ENCODE measurements at regions not wholly inside any gene's neighbourhood (a gene's known extent, or its start where the extent isn't known, plus 50 kb on each side); places are given as distances from the start of the nearest gene placed in this dataset.

- peak; percentile 56 for TF ChIP-seq CTCF (IDR thresholded peaks at IDR 0.05)
- Mint-ChIP-seq H3K36me3 (ENCODE audit: low read depth) (no peaks in the 10 kb centered on the region), H3K27me3 (ENCODE audit: insufficient read depth) (no peaks in the 10 kb centered on the region; the same call in none of the 2 replicates), H3K4me3 (peak overlapping the region; percentile 55; the same call in 1 of the 2 replicates), H3K4me1 (ENCODE audit: low read depth) (peaks cover 18% of the 10 kb centered on the region), H3K27ac (peak overlapping the region; percentile 64), H3K9me3 (no peaks in the 10 kb centered on the region; the same call in 1 of the 2 replicates)
- peak; percentile 71 for DNase-seq
These were observed 264.0 kb upstream of the CAMK1G start for GRCh38 chr1:209319549-209319948.

DNA sequence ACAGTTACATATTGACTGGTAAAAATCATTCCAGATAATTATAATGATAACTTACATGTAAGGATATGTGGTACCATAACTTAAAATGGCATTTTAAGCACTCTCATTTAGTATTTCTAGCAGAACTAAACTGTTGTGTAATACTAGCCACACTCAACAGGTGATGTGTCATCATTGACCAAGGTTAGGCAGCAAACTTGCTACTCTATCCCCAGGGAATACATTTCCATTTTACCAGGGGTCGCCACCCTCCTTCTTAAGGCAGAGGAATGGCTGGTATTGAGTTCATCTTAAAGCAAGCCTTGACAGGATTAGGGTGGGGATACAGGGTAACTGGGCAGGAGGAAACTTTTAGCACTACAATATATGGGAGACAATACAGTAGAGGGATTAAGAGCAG is 259.8 kb upstream of the CAMK1G start:
- no peak for DNase-seq
- Mint-ChIP-seq H3K4me1 (ENCODE audit: low read depth) (peaks cover 17% of the 10 kb centered on the region), H3K4me3 (no peak overlapping the region), H3K27me3 (ENCODE audit: insufficient read depth) (no peaks in the 10 kb centered on the region; the same call in none of the 2 replicates), H3K9me3 (no peaks in the 10 kb centered on the region; the same call in 1 of the 2 replicates), H3K27ac (no peak overlapping the region), H3K36me3 (ENCODE audit: low read depth) (no peaks in the 10 kb centered on the region)
- TF ChIP-seq CTCF (IDR thresholded peaks at IDR 0.05), result no peak

DNA sequence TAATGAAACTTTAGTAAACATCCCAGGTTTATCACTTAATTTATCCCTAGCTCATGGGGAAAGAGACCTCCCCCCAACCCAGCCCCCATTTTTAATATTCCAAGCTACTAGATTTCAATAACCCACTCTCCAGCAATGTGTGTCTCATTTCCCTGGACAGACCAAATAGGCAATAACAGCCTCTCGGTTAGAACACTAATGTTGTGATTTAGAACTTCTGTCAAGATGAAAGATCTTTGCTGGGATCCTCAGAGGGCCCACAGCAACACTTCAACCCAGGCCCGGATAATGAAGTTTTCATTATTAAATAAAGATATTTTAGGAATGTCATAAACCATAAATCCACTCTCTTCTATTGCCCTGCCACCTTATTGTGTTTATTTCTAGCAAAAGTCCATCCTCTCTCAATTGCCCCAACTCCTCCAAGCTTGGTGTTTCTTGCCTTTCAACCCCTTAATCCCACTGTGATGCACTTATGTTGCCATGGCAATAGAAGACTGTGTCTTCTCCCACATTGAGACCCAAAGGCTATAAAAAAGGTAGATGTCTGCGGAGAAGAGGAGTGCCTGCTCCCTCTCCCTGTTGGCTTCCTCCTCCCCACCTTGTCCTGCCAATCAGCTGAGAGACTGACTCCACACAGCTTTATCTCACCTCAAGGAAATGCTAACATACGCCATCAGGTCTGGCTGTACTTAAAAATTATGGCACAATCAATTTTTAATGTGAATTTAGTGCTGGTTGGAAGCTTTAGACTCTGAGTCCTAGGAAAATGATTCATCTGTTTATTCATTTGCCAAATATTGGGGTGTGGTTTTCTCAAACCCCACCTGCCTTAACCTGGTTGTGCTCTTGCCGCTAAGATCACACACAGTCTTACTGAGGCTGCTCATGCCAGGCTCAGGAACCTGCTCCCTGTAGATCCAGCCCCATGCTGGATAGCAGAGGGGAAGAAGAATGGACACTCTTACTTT is 258.3 kb upstream of the CAMK1G start:
- Mint-ChIP-seq H3K9me3 (no peaks in the 10 kb centered on the region; the same call in 1 of the 2 replicates), H3K4me3 (no peak overlapping the region), H3K27ac (no peak overlapping the region), H3K27me3 (ENCODE audit: insufficient read depth) (no peaks in the 10 kb centered on the region; the same call in none of the 2 replicates), H3K4me1 (ENCODE audit: low read depth) (peaks cover 7% of the 10 kb centered on the region; the same call in 1 of the 2 replicates), H3K36me3 (ENCODE audit: low read depth) (no peaks in the 10 kb centered on the region)
- TF ChIP-seq CTCF (IDR thresholded peaks at IDR 0.05), result no peak
- no peak for DNase-seq

DNA sequence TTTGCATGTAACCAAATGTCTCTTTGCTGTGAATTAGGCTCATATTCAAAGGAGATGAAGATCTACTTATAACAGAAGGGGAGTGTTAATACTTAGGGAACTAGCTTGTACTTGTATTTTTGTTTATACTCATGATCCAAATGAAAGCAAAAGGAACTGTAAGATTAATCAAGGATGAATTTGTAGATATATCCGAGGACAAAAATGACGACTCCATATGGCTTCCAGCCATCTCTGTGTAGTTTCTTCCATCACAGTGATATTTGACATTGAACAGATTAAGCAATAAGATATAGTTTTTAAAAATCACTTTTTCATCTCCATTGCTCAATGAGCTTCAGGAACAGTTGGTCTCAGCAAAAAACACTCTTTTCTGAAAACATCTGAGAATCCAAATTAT is 257.4 kb upstream of the CAMK1G start:
- H3K27ac Mint-ChIP-seq, result no peak overlapping the region
- no peaks in the 10 kb centered on the region; the same call in none of the 2 replicates for H3K27me3 Mint-ChIP-seq (ENCODE audit: insufficient read depth)
- peaks cover 7% of the 10 kb centered on the region; the same call in 1 of the 2 replicates for H3K4me1 Mint-ChIP-seq (ENCODE audit: low read depth)
- DNase-seq, result no peak
- no peaks in the 10 kb centered on the region for H3K36me3 Mint-ChIP-seq (ENCODE audit: low read depth)
- no peak for TF ChIP-seq CTCF (IDR thresholded peaks at IDR 0.05)
- no peak overlapping the region for H3K4me3 Mint-ChIP-seq
- H3K9me3 Mint-ChIP-seq, result no peaks in the 10 kb centered on the region; the same call in 1 of the 2 replicates

- no peaks in the 10 kb centered on the region; the same call in none of the 2 replicates for H3K27me3 Mint-ChIP-seq (ENCODE audit: insufficient read depth)
- H3K27ac Mint-ChIP-seq, result no peak overlapping the region
- TF ChIP-seq CTCF (IDR thresholded peaks at IDR 0.05), result no peak
- H3K9me3 Mint-ChIP-seq, result no peaks in the 10 kb centered on the region; the same call in 1 of the 2 replicates
- peaks cover 7% of the 10 kb centered on the region; the same call in 1 of the 2 replicates for H3K4me1 Mint-ChIP-seq (ENCODE audit: low read depth)
- no peak for DNase-seq
- no peaks in the 10 kb centered on the region for H3K36me3 Mint-ChIP-seq (ENCODE audit: low read depth)
- no peak overlapping the region for H3K4me3 Mint-ChIP-seq
These were observed 256.7 kb upstream of the CAMK1G start for GRCh38 chr1:209326831-209327230.

Measured in HFFc6 (cell line).